IPS-20b (cell line): ENCODE measurements at regions not wholly inside any gene's neighbourhood (a gene's known extent, or its start where the extent isn't known, plus 50 kb on each side); places are given as distances from the start of the nearest gene placed in this dataset.
"Not testable (repeated sequence)": the region's sequence is repeated elsewhere in the genome, so short reads cannot be mapped to it uniquely, and the experiment has no call there.

Experiments used
- H3K27ac ChIP-seq: one replicate; pipeline ENCODE4 v1.5.1; 2013; ENCODE audit warnings: low read length
- H3K27me3 ChIP-seq: 2 replicates; pipeline ENCODE4 v1.6.1; 2013; ENCODE audit warnings: mild to moderate bottlenecking, low read length, inconsistent platforms; ENCODE audit not compliant: insufficient read depth
- H3K36me3 ChIP-seq: 2 replicates; pipeline ENCODE4 v1.6.1; 2013; ENCODE audit warnings: low read depth, mild to moderate bottlenecking, inconsistent platforms, low read length, moderate library complexity; ENCODE audit not compliant: insufficient read depth
- H3K4me1 ChIP-seq: 2 replicates; pipeline ENCODE4 v1.6.1; 2013; ENCODE audit warnings: mild to moderate bottlenecking, control low read depth, inconsistent platforms, low read length, moderate library complexity; ENCODE audit not compliant: insufficient read depth
- H3K4me3 ChIP-seq: 2 replicates; pipeline ENCODE4 v1.5.1; 2013; ENCODE audit warnings: mild to moderate bottlenecking, low read length, inconsistent platforms
- H3K9ac ChIP-seq: 2 replicates; pipeline ENCODE4 v1.6.1; 2013; ENCODE audit warnings: low read depth, mild to moderate bottlenecking, inconsistent platforms, low read length, moderate library complexity
- H3K9me3 ChIP-seq: 2 replicates; pipeline ENCODE4 v1.6.1; 2013; ENCODE audit warnings: mild to moderate bottlenecking, low read depth, low read length, inconsistent platforms; ENCODE audit not compliant: insufficient read depth

DNA sequence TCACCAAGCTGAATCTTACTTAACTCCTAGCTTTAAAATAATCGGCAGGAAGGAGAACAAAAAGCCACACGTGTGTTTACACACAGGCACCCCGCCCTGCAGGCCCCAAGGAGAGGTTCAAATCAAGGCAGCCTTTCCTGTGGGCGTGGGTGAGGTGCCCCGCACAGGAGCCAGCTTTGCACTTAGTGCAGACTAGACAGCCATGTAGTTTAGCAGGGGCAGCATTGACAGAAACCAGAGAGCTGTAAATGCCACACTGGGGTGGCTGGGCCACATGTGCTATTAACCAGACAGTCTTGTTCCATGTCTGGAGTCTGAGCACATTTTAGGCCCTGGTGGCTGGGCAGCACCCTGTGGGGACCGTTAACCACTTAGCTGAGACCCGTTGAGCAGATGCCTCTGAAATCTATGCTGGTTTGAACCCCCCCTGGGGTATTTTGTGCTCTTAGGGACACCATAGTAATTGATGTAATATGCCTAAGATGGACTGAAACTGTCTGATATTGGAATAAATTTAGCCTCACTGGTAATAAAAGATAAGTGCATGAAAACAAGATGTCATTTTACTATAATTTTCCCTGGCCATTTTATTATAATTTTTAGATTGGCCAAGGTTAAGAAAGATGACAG, 106.4 kb upstream of the KCNG1 start:
- H3K4me3 ChIP-seq, result no peak overlapping the region
- H3K4me1 ChIP-seq, result no peaks in the 10 kb centered on the region
- no peaks in the 10 kb centered on the region for H3K27me3 ChIP-seq
- H3K36me3 ChIP-seq, result no peaks in the 10 kb centered on the region
- no peaks in the 10 kb centered on the region for H3K9me3 ChIP-seq
- H3K9ac ChIP-seq, result no peak overlapping the region
- no peak overlapping the region for H3K27ac ChIP-seq

DNA sequence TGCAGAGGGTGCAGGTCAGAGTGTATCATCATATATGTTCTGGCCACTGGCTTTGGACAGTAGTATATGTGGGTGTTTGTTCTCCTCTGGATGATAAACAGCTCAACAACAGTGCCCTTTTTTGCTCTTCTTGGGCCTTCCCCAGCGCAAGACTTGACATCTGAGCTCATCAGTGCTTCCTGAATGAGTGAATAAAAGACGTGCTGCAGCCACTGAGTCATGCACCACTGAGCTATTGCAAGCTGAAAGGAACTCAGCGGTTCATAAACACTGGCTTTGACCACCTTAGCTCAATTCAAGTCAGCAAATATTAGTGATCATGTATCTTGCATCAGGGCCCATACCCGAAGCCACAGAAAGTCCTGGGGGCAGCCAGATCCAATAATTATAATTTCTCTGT, 105.3 kb upstream of the KCNG1 start:
- Histone ChIP-seq H3K4me3 (no peak overlapping the region), H3K9ac (no peak overlapping the region), H3K4me1 (no peaks in the 10 kb centered on the region), H3K27ac (no peak overlapping the region), H3K36me3 (no peaks in the 10 kb centered on the region), H3K9me3 (no peaks in the 10 kb centered on the region), H3K27me3 (no peaks in the 10 kb centered on the region)

DNA sequence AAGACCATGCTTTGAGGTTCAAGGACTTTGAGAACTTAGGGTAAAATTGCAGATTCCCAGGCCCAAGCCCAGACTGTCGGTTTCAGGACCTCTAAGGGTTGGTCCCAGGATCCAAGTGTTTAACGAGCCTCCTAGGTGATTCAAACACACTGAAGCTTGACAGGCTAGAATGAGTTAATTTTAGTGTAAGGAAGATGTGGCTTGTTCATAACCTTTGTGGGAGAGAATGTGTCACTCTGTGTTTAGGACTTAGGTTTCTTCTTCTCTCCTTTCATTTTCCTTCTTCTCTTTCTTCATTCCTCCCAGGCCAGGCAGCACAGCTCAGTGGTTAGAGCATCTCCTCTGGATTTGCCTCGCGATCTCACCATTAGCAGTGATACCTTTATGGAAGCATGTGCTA, 104.8 kb upstream of the KCNG1 start:
- Histone ChIP-seq H3K36me3 (no peaks in the 10 kb centered on the region), H3K27ac (no peak overlapping the region), H3K4me1 (no peaks in the 10 kb centered on the region), H3K27me3 (no peaks in the 10 kb centered on the region), H3K4me3 (no peak overlapping the region), H3K9me3 (no peaks in the 10 kb centered on the region), H3K9ac (no peak overlapping the region)

DNA sequence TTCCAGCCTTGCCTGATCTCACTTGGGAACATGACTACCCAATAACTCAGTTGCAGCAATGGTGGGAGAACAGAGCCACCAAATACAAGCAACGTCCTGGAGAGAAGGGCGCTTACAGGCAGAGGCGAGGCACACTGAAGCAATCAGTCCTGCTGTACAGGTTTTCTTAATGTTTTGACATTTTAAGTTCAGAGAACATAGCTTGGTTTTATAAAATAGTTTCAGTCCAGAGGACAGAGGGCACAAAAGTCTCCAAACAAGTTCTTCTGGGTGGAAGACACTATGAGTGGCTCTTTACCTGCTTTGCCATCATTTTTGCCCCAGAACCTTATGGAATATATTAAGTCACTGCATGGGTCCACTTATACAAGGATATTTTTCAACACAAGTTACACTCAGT, 103.4 kb upstream of the KCNG1 start:
- Histone ChIP-seq H3K36me3 (no peaks in the 10 kb centered on the region), H3K27me3 (no peaks in the 10 kb centered on the region), H3K4me1 (peaks cover 7% of the 10 kb centered on the region; the same call in 1 of the 2 replicates), H3K9me3 (no peaks in the 10 kb centered on the region), H3K27ac (no peak overlapping the region), H3K9ac (no peak overlapping the region), H3K4me3 (no peak overlapping the region)

DNA sequence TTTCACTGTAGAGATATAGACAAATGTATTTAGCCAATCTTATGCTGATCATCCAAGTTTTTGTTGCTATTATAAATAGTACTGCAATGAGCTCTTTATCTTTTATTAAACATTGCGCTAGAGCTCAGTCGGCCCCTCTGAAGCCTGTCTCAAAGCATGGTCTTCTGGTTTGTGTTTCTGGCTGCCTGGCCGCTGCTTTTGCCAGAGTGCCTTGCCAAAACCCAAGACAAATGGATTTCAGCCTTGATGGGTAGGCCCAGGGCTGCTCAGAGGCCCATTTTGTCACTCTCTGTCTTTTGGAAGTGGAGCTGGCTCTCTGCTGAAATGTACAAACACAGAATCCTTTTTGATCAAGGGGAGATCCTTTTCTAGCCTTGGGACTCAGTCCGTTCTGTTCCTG, 102.9 kb upstream of the KCNG1 start:
- H3K36me3 ChIP-seq, result no peaks in the 10 kb centered on the region
- no peak overlapping the region for H3K4me3 ChIP-seq
- no peaks in the 10 kb centered on the region for H3K9me3 ChIP-seq
- H3K4me1 ChIP-seq, result peaks cover 7% of the 10 kb centered on the region; the same call in 1 of the 2 replicates
- no peaks in the 10 kb centered on the region for H3K27me3 ChIP-seq
- no peak overlapping the region for H3K9ac ChIP-seq
- H3K27ac ChIP-seq, result no peak overlapping the region

DNA sequence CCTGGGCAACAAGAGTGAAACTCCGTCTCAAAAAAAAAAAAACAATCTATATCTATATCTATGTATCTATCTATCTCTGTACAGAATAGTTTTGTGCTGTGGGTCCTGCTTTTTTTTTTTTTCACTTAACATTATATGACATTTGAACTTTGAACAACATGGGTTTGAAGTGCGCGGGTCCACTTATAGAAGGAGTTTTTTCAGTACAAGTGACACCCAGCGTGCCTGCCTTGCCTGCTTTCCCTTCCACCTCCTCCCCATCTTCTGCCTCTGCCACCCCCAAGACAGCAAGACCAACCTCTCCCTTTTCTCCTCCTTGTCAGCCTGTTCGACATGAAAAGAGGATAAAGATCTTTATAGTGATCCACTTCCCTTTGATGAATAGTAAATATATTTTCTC, 102.2 kb upstream of the KCNG1 start:
- H3K4me3 ChIP-seq, result no peak overlapping the region
- peaks cover 7% of the 10 kb centered on the region; the same call in 1 of the 2 replicates for H3K4me1 ChIP-seq
- H3K27ac ChIP-seq, result no peak overlapping the region
- H3K9ac ChIP-seq, result no peak overlapping the region
- no peaks in the 10 kb centered on the region for H3K27me3 ChIP-seq
- no peaks in the 10 kb centered on the region for H3K36me3 ChIP-seq
- H3K9me3 ChIP-seq, result no peaks in the 10 kb centered on the region

DNA sequence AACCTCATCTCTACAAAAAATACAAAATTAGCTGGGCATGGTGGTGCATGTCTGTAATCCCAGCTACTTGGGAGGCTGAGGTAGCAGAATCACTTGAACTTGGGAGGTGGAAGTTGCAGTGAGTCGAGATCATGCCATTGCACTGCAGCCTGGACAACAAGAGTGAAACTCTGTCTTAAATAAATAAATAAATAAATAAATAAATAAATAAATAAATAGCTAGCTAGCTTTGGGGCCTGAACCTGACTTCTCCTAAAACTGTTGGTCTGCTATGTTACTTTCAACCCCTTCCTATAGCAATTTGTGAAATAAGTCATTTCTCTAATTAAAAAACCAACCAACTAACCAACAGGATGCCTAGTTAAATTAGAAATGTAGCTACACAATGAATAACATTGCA, 101.0 kb upstream of the KCNG1 start:
- not testable (repeated sequence) for H3K36me3 ChIP-seq, H3K9ac ChIP-seq, H3K4me3 ChIP-seq, H3K9me3 ChIP-seq, H3K4me1 ChIP-seq, H3K27ac ChIP-seq, H3K27me3 ChIP-seq

DNA sequence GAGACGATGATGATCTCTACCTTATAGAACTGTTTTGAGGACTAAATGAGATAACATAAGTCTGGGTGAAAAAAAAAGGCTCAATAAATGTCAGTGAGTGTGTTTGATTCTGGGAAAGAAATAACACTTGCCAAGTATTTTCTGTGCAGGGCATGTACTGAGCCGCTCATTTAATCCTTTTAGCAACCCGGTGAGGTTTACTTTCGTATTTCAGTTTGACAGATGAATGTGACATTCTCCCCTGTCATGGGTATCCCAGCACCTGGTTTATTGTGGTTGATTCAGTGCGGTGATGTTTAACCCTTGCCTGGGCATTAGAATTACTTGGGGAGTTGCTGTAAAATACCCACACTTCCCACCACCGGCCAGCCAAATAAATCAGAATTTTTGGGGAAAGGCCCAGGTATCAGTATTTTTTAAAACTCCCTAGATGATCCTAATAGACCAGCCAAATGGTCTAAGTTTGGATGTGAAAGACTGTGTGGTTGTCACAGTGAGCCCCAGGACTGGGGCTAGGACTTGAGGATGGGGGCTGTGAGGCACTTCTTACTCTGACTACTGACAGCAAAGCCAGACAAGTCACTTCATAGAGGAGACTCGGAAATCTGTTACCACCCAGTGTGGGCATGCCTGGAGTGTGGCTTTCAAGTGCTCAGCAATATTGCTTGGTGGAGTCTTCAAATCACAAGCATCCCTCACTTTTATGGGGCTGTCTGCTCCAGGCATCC, 100.2 kb upstream of the KCNG1 start:
- Histone ChIP-seq H3K4me3 (no peak overlapping the region), H3K9me3 (no peaks in the 10 kb centered on the region), H3K36me3 (no peaks in the 10 kb centered on the region), H3K9ac (no peak overlapping the region), H3K4me1 (peaks cover 7% of the 10 kb centered on the region; the same call in 1 of the 2 replicates), H3K27ac (no peak overlapping the region), H3K27me3 (no peaks in the 10 kb centered on the region)

DNA sequence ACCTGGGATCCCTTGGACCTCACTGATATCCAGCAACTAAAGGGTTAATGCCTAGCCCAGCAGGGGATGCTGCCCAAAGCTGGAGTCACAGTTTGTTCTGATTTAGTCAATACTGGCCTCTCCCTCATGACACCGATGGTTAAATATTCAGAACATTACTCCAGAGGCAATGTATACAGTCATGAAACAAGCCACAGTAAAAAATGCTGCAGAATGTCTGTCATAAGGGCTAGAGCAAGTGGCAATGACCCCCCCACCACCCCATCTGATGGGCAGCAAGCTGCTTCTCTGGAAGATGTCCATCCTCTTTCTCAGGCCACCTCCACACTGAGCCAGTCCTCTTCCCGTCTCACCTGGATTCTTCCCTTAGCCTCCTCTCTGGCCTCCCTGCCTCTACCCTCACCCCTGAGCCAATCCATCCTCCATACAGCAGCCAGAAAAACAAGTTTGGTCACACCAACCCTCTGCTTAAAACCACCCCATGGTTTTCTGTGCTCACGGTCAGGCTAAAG, 99.0 kb upstream of the KCNG1 start:
- Histone ChIP-seq H3K27me3 (no peaks in the 10 kb centered on the region), H3K9ac (no peak overlapping the region), H3K4me3 (0 out of 2 replicates have a peak overlapping the region, but pooled peaks have one; percentile 33), H3K27ac (no peak overlapping the region), H3K36me3 (no peaks in the 10 kb centered on the region), H3K9me3 (no peaks in the 10 kb centered on the region), H3K4me1 (peaks cover 7% of the 10 kb centered on the region; the same call in 1 of the 2 replicates)

DNA sequence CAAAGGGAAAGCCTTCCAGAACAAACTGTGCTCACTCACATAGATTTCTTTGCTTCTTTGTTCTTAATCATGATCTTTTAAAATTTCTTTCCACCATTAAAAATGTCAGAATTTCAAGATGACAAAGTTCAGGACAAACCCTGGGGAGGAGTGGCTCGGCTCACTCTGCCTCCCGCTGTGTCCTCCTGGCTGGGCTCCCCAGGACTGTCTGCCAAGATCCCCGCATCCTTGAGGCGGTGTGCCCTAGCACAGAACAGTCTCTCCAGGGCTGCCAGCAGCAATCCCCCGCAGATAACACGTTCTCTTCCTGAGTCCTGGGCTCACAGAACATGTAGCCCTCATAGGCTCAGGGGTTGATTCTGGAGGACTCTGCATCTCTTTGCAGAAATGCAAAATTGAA, 98.4 kb upstream of the KCNG1 start:
- Histone ChIP-seq H3K36me3 (no peaks in the 10 kb centered on the region), H3K27ac (no peak overlapping the region), H3K4me3 (no peak overlapping the region), H3K4me1 (peaks cover 7% of the 10 kb centered on the region; the same call in 1 of the 2 replicates), H3K9me3 (no peaks in the 10 kb centered on the region), H3K9ac (no peak overlapping the region), H3K27me3 (no peaks in the 10 kb centered on the region)

DNA sequence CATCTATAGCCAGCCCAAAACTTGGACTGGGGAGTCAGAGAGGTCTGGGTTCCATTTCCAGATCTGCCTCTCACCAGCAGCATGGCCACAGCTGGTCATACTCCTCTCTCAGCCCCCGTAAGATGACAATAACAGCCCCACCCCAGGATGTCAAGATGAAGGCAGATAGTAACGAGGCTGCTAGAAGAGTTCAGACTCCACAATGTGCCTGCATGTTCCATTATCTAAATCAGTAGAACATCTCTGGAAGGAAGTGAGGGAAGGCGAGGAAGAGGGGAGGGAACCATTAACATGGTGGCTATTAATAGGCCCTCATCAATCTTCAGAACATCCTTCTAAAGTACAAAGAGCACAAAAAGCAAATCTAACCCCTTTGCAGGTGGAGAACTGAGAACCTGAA, 98.0 kb upstream of the KCNG1 start:
- Histone ChIP-seq H3K36me3 (no peaks in the 10 kb centered on the region), H3K4me1 (peaks cover 7% of the 10 kb centered on the region; the same call in 1 of the 2 replicates), H3K27me3 (no peaks in the 10 kb centered on the region), H3K4me3 (no peak overlapping the region), H3K9me3 (no peaks in the 10 kb centered on the region), H3K9ac (no peak overlapping the region), H3K27ac (no peak overlapping the region)

DNA sequence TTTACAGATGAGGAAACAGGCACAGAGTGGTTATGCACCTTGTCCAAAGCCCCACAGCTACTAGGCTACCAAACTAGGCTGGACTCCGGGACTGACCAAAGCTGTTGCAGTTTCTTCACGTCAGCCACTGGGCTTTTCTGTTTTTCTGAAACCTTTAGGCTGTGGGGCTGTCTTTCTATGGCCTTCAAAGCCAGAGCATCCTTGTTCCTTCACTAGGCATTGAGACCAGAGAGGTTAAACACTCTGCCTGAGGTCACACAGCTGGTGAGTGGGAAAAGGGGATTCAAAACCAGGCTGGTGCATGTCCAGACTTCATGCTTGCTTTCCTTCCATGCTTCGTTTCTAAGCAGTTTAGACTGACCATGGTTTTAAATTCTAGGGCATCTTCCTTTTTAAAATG, 97.5 kb upstream of the KCNG1 start:
- H3K9me3 ChIP-seq, result no peaks in the 10 kb centered on the region
- no peaks in the 10 kb centered on the region for H3K36me3 ChIP-seq
- no peak overlapping the region for H3K4me3 ChIP-seq
- no peaks in the 10 kb centered on the region for H3K27me3 ChIP-seq
- H3K27ac ChIP-seq, result no peak overlapping the region
- no peak overlapping the region for H3K9ac ChIP-seq
- H3K4me1 ChIP-seq, result peaks cover 7% of the 10 kb centered on the region; the same call in 1 of the 2 replicates
